OCI-LY1 (cell line): ENCODE measurements at regions not wholly inside any gene's neighbourhood (a gene's known extent, or its start where the extent isn't known, plus 50 kb on each side); places are given as distances from the start of the nearest gene placed in this dataset.

Experiments
- CTCF ChIP-seq: fragments of 200-600 bp; sonication (generic), shearing (Covaris generic); IDR thresholded peaks from 2 replicates; pipeline ENCODE4 v1.5.1; 2017; ENCODE audit warnings: mild to moderate bottlenecking, antibody characterized with exemption, low read length, moderate library complexity, mixed read lengths
- EZH2 ChIP-seq: fragments of 200-600 bp; sonication (generic), shearing (Covaris generic); IDR thresholded peaks from 2 replicates; pipeline ENCODE4 v1.8.0; 2017; ENCODE audit warnings: borderline replicate concordance, mixed run types, mild to moderate bottlenecking, antibody characterized with exemption, low read length, moderate library complexity, mixed read lengths

GRCh38 chr12:78579846-78580245 is 284.7 kb upstream of the SYT1 start:
- TF ChIP-seq CTCF (no peak), EZH2 (no peak)
